Right cardiac atrium (tissue), 5 donors: ENCODE measurements at regions not wholly inside any gene's neighbourhood (a gene's known extent, or its start where the extent isn't known, plus 50 kb on each side); places are given as distances from the start of the nearest gene placed in this dataset.

Source experiments
- ATAC-seq, 2 donors: fragments of 200-7000 bp; cut with Tn5 transposase; one replicate each; pipeline versions ENCODE4 v1.8.0 to v1.9.1; 2020; ENCODE audit warnings: moderate library complexity in 2 of 2, mild to moderate bottlenecking in 1 of 2
- DNase-seq, 3 donors: peaks; one replicate each; pipeline ENCODE4 v3.0.0-alpha.2; 2020
- H3K27ac ChIP-seq: one replicate; pipeline ENCODE4 v1.5.1; 2013; ENCODE audit warnings: mild to moderate bottlenecking, low read length, control low read depth, moderate library complexity
- H3K27me3 ChIP-seq: one replicate; pipeline ENCODE4 v1.6.1; 2013; ENCODE audit not compliant: control insufficient read depth, insufficient read depth
- H3K4me1 ChIP-seq: one replicate; pipeline ENCODE4 v1.6.1; 2013; ENCODE audit warnings: low read length; ENCODE audit not compliant: control insufficient read depth, insufficient read depth
- H3K4me3 ChIP-seq: one replicate; pipeline ENCODE4 v1.5.1; 2013; ENCODE audit warnings: low read length, control low read depth
- H3K9me3 ChIP-seq: one replicate; pipeline ENCODE4 v1.6.1; 2013; ENCODE audit warnings: low read length; ENCODE audit not compliant: control insufficient read depth
- WGBS: extraction: QIAGEN DNeasy Blood & Tissue Kit; methylation state at CpG from one replicate; pipeline ENCODE4 v1.1.7; 2013; 5-methylcytosine and 5-hydroxymethylcytosine counted together
- intact Hi-C, 4 donors: fragments of 100-400 bp; cut with DNase I; formaldehyde crosslinking; loops; one replicate each; pipeline versions ENCODE4 v1.11.0 to v1.14.0; 2022 to 2023
- donor health status: healthy with polysubstance abuse.
- donor health status: DM: no; HTN: yes; CAD: no.
- donor health status: DM: no; HTN: no; CAD: no.
- donor health status: DM: no; HTN: yes; CAD: no; lungs with severe emphysema.
- donor health status: DM: yes; HTN: yes; CAD: no.

DNA sequence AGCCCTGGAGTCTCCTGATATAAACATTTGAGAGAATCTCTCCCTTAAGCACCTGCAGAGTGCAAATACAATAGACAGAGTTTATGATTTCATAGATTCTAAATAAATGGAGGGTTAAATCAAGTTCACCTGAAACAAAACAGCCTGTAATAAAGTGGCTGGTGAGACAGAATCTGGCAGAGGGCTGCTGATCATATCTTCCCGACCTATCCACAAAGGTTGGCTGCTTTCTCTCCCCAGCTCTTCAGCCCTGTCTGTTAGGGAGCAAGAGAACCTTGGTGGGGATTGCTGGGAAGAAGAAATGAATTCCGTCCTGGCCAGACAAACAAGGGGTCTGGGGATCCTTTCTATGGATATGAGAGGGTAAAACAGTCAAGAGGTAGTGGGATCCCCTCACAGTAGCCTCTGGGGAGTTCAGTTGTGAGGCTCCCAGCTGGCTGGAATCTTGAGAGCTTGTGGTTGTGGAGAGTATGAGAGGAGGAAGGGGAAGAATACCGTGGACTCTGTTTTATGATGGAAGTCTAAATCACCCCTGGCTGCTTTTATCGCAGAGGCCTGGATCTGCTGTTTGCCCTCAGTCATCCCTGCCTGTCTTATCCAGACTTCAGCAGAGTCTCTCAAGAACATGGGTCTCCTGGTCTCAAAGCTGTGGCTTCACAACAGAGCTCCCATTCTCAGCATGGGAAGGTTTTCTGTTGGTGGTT is 451.3 kb downstream of the NTRK3 start:
- H3K27me3 ChIP-seq: no peaks in the 10 kb centered on the region
- 75% methylated on average over 4 of the region's 4 CpGs for WGBS
- ATAC-seq (no peak), DNase-seq (no peak)
- H3K4me1 ChIP-seq: no peaks in the 10 kb centered on the region
- intact Hi-C loops: no loop called here
- no peak overlapping the region for H3K4me3 ChIP-seq
- no peaks in the 10 kb centered on the region for H3K9me3 ChIP-seq
- H3K27ac ChIP-seq: no peak overlapping the region

DNA sequence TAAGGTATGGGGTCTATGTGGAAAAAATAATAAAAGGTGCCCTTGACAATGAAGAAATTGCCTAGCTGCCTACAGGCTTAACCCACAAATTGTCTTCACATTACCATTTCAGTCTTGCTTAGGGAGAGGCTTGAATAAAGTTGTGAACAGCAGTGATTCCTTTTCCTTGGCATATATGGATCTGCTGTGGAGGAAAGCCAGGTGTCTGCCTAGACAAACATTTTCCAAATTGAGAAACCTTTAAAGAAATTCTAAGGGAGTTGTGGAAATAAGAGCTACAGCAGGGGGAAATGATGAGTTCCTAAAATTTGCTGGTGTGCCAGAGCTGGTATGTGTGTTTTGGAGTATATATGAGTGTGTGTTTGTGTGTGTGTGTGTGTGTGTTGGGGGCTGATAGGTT is 452.1 kb downstream of the NTRK3 start:
- Histone ChIP-seq H3K4me1 (no peaks in the 10 kb centered on the region), H3K27me3 (no peaks in the 10 kb centered on the region), H3K4me3 (no peak overlapping the region), H3K9me3 (no peaks in the 10 kb centered on the region), H3K27ac (no peak overlapping the region)
- no peak for DNase-seq
- no peak for ATAC-seq
- intact Hi-C loops: no loop called here

DNA sequence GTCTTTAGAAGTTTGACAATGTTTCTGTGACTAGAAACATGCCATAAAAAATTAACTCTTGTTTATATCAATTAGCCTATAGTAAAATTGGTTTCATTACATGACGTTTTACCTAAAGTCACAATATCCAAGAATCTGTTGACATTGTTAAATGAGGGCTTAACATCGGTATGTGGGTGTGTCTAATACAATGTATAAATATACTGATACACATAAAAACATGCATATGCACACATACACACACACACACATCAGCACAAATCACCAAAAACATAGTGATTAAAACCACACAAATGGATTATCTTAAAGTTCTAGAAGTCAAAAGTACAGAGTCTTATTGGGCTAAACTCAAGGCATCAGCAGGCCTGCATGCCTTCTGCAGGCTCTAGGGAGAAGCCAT is 456.7 kb downstream of the NTRK3 start:
- no peak overlapping the region for H3K27ac ChIP-seq
- H3K4me3 ChIP-seq: no peak overlapping the region
- no peaks in the 10 kb centered on the region for H3K27me3 ChIP-seq
- no peak for DNase-seq
- no peaks in the 10 kb centered on the region for H3K9me3 ChIP-seq
- H3K4me1 ChIP-seq: no peaks in the 10 kb centered on the region
- intact Hi-C loops: no loop called here
- 80% methylated on average over 2 of the region's 2 CpGs for WGBS
- ATAC-seq: no peak

DNA sequence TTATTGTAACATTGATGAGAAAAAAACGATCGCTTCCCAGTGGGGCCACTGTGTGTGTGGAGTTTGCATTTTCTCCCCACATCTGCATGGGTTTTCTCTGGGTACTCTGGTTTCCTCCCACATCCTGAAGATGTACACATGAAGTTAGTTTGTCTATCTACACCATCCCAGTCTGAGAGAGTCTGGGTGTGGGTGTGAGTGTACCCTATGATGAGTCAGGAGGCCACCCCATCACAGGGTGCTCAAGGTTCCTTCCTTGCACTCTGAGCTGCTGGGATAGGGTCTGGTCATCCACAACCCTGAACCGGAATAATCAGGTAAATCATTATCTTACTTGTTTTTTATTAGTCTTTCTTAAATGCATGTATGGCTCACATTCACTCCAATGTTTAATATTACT is 457.1 kb downstream of the NTRK3 start:
- H3K4me3 ChIP-seq: no peak overlapping the region
- no peaks in the 10 kb centered on the region for H3K27me3 ChIP-seq
- no peak overlapping the region for H3K27ac ChIP-seq
- ATAC-seq (no peak), DNase-seq (no peak)
- H3K4me1 ChIP-seq: no peaks in the 10 kb centered on the region
- H3K9me3 ChIP-seq: no peaks in the 10 kb centered on the region
- intact Hi-C loops: no loop called here
- WGBS: 94% methylated on average over 3 of the region's 3 CpGs

DNA sequence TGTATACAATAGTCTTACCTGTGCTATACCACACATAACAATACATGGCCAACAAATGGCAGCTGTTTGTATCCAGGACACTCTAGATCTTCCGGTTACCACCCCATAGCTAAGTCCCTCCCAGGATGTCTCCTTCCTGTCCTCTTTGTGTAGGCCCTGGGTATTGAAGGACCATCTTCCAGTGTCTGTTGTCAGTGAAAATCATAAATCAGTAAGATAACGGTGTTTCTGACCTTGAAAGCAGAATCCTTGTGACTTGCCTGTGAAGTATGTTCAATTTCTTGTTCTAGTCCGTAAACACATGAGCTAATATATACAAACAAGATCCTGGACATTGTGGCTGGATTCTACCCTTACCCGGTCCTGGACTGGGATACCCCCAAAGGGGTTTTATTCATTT is 462.8 kb downstream of the NTRK3 start:
- Histone ChIP-seq H3K27me3 (no peaks in the 10 kb centered on the region), H3K27ac (no peak overlapping the region), H3K4me1 (no peaks in the 10 kb centered on the region), H3K9me3 (no peaks in the 10 kb centered on the region), H3K4me3 (no peak overlapping the region)
- WGBS: 88% methylated on average over 4 of the region's 4 CpGs
- ATAC-seq: no peak
- no peak for DNase-seq
- intact Hi-C loops: loop anchor here in 1 of 4 donors (2.0 kb wide), 1 partner anchor 35 kb away; no protein-coding TSS in a partner anchor

DNA sequence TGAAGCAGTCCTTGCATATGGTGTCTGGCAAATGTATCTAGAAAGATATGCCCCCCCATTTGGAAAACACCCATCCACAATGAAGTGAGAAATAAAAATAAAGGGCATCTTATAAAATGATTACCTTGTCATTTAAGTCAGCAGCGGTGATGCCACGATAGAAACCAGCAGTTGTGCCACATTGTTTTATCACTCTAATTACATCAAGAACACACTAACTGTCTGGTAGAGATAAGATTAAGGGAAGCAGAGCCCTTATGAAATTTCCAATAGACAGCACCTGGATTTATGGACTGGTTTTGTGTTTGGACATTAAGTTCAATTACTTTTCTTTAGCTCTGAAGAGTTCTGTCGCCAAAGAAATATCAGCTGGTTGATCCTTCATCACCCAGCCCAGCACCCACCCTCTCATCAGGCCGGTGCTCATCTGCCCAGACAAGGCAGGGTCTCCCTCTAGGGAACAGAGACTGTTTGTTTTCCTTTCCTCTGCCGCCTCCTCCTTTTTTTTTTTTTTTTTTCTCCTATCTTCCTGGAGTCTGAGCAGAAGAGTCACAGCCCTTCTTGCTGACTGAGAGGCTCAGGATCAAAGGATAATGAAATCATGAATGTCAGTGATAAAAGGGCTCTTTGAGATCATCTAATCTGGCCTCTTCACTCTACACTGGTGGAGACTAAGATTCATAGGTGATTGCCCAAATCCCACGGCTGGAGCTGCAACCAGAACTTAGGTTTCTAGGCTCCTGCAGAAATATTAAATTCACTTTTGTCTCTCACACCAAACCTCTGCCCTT is 464.1 kb downstream of the NTRK3 start:
- H3K9me3 ChIP-seq: no peaks in the 10 kb centered on the region
- no peak for ATAC-seq
- H3K4me3 ChIP-seq: no peak overlapping the region
- H3K27ac ChIP-seq: no peak overlapping the region
- 40% methylated on average over 6 of the region's 6 CpGs for WGBS
- no peaks in the 10 kb centered on the region for H3K27me3 ChIP-seq
- H3K4me1 ChIP-seq: no peaks in the 10 kb centered on the region
- intact Hi-C loops: loop anchor here in 1 of 4 donors (2.0 kb wide), 1 partner anchor 36 kb away; no protein-coding TSS in a partner anchor
- no peak for DNase-seq

DNA sequence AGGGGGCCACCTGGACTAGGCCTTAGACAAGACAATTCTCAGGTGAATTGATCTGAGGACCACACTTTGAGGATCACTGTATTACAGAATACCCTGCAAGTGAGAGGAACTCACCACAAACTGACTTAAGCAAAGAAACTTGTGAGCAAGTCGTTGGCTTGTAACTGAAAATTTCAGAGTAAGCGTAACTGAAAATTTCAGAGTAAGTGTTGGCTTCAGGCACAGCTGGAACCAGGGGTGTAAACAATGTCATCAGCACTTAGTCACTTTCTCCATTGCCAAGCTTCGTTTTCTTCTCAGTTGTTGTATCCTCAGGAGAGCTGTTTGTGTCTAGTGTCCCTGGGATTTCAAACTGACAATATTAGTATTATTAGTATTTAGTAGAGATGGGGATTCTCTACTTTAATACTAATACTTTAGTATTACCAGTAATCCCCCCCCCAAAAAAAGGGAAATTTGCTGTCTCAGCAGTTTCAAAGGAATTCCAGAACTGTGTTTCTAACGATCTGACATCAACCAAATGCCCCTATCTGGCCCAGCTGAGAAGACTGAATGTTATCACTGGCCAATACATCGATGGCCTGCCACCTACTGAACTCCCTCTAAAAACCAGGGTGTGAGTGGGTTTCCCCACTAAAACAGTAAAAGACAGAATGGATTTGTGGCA is 474.4 kb downstream of the NTRK3 start:
- DNase-seq: no peak
- ATAC-seq: no peak
- intact Hi-C loops: no loop called here
- Histone ChIP-seq H3K27ac (no peak overlapping the region), H3K27me3 (no peaks in the 10 kb centered on the region), H3K9me3 (no peaks in the 10 kb centered on the region), H3K4me3 (no peak overlapping the region), H3K4me1 (no peaks in the 10 kb centered on the region)
- 43% methylated on average over 5 of the region's 5 CpGs for WGBS

DNA sequence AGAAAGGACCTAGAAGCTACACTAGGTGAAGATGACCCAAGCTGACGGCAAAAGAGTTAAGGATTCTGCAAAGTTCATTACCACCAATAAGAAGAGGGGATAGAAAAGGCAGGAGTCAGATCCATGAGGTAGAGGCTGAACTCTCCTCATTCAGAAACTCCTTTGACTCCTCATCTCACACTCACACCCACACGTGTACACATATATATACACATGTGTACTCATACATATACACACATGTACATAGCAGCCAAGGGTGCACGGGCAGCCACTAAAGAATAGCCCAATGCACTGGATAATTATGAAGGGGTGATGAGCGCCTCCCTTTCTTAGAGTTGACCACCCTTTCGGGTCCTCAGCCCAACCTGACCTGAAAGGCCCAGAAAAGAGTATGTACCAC is 476.8 kb downstream of the NTRK3 start:
- no peaks in the 10 kb centered on the region for H3K27me3 ChIP-seq
- ATAC-seq (no peak), DNase-seq (no peak)
- no peaks in the 10 kb centered on the region for H3K4me1 ChIP-seq
- no peak overlapping the region for H3K27ac ChIP-seq
- intact Hi-C loops: no loop called here
- H3K4me3 ChIP-seq: no peak overlapping the region
- no peaks in the 10 kb centered on the region for H3K9me3 ChIP-seq
- 92% methylated on average over 5 of the region's 5 CpGs for WGBS

DNA sequence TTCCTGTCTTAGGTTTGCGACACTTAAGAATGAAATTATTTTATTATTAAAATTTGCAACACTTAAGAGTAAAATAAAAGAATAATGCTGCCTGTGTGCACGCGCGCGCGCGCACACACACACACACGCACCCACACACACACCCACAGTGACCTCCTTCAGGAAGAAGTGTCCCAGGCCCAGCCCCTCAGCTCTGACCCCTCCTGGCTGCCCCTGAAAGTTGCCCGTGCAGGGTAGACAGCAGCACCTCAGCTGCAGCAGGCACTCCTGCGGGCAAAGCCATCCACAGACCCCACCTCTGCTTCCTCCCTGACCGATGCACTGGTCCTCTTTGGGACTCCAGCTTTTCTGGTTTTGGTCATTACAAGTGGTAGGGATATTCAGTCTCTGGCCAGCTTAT is 478.2 kb downstream of the NTRK3 start:
- 84% methylated on average over 11 of the region's 11 CpGs for WGBS
- no peak overlapping the region for H3K4me3 ChIP-seq
- ATAC-seq: no peak
- H3K27me3 ChIP-seq: no peaks in the 10 kb centered on the region
- H3K4me1 ChIP-seq: no peaks in the 10 kb centered on the region
- intact Hi-C loops: no loop called here
- no peaks in the 10 kb centered on the region for H3K9me3 ChIP-seq
- DNase-seq: no peak
- no peak overlapping the region for H3K27ac ChIP-seq

DNA sequence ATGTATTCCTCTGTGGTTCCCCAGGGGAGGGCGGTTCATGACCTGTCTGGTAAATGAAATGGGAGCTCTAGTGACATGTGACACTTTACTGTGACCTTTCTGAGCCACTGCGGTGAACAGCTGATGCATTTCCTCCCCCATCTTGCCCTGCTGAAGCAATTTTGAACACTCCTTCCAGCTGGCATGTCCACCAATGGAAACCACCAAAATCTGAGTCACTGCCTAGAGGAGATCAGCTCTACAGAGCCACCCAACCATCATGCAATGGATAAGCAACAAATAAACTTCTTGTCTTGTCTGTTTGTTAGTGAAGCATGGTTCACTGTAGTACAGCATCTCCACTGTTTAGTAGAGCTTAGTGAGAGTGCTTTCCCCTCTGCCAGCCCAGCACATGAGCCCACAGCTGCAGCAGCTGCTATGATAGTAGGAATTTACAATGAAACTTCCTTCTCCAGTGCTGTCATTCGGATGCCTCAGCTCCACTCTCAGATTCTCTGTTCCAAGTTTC is 479.4 kb downstream of the NTRK3 start:
- ATAC-seq (peak in 1 of 2 donors; percentile 85), DNase-seq (peak in 1 of 3 donors; percentile 50)
- intact Hi-C loops: no loop called here
- Histone ChIP-seq H3K9me3 (no peaks in the 10 kb centered on the region), H3K4me3 (no peak overlapping the region), H3K27me3 (no peaks in the 10 kb centered on the region), H3K27ac (no peak overlapping the region), H3K4me1 (no peaks in the 10 kb centered on the region)
- whole genome bisulfite sequencing: 51% methylated on average over 3 of the region's 3 CpGs

DNA sequence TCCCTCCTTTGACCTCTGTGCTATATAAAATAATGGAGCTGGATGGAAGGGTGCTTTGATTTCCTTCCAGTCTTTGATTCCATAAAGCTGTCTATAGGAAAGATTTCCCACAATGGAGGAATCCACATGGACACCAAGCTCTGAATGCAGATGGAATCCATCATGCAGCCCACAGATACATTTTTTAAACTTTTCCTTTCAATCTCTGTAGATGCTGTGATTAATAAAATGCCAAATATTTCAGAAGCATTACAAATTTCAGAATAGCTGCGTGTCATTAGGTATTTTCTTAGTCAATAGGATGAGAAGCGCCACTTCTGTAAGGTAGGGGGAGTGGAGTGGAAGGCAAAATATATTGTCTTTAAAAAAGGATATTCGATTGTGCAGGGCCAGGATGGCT is 489.0 kb downstream of the NTRK3 start:
- Histone ChIP-seq H3K4me1 (no peaks in the 10 kb centered on the region), H3K27ac (no peak overlapping the region), H3K9me3 (no peaks in the 10 kb centered on the region), H3K4me3 (no peak overlapping the region), H3K27me3 (no peaks in the 10 kb centered on the region)
- DNase-seq: no peak
- no peak for ATAC-seq
- intact Hi-C loops: no loop called here
- WGBS: 91% methylated on average over 3 of the region's 3 CpGs
